IgD-negative memory B cell (primary cell): ENCODE measurements at regions not wholly inside any gene's neighbourhood (a gene's known extent, or its start where the extent isn't known, plus 50 kb on each side); places are given as distances from the start of the nearest gene placed in this dataset.
"Not testable (repeated sequence)": the region's sequence is repeated elsewhere in the genome, so short reads cannot be mapped to it uniquely, and the experiment has no call there.

ENCODE experiments used
- H3K27ac Mint-ChIP-seq, 3 donors: one replicate each; pipeline ENCODE4 v1.8.0; 2020 to 2022; ENCODE audit warnings: mild to moderate bottlenecking in 3 of 3, mixed read lengths in 3 of 3, moderate library complexity in 1 of 3
- H3K27me3 Mint-ChIP-seq: one replicate; pipeline ENCODE4 v1.8.0; 2021; ENCODE audit warnings: mixed read lengths
- H3K36me3 Mint-ChIP-seq: one replicate; pipeline ENCODE4 v1.8.0; 2020; ENCODE audit warnings: mild to moderate bottlenecking, mixed read lengths
- H3K4me1 Mint-ChIP-seq, 3 donors: one replicate each; pipeline ENCODE4 v1.8.0; 2020 to 2022; ENCODE audit warnings: mixed read lengths in 3 of 3, mild to moderate bottlenecking in 1 of 3
- H3K4me3 Mint-ChIP-seq, 4 donors: one replicate each; pipeline ENCODE4 v1.8.0; 2020 to 2022; ENCODE audit warnings: mild to moderate bottlenecking in 4 of 4, mixed read lengths in 4 of 4, moderate library complexity in 3 of 4
- H3K9me3 Mint-ChIP-seq, 3 donors: one replicate each; pipeline ENCODE4 v1.8.0; 2020 to 2021; ENCODE audit warnings: mixed read lengths in 3 of 3, mild to moderate bottlenecking in 1 of 3

DNA sequence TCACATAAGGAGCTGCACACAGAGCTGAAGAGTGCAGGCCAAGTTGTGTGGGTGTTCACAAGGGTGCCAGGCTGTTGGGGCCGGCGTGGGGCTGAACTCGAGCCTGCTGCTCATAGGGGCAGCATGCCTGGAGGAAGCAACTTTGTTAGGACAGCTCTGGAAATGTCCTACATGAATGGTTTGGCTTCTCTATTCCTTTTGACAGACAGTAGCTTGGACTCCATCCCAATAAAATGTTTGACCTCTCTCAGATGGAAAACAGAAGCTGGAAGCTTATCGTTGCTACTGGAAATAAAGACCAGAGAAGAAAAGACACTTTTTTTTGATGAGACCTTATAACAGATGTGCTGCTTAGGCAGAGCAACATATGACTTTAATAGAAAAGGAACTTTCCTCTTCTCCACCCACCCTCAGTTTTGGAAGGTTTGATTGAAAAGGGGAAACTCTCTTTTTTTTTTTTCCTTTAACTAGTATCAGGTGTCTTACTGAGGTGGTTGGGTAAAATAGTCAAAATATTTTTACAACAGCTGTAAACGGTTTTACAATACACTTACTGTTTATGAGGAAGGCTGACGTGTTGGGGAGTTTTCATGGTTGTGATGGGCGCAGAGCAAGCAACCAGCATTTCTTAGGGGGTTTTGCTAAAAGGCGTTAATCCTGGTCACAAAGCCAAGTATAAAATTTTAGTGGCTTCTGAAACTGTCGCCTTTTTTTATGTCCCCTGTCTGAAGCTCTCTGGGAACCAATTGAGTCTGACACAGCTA lies 80.7 kb upstream of the EEF1E1 start:
- Mint-ChIP-seq H3K9me3 (no peaks in the 10 kb centered on the region), H3K36me3 (no peaks in the 10 kb centered on the region), H3K27me3 (peaks cover 9% of the 10 kb centered on the region), H3K4me3 (no peak overlapping the region), H3K27ac (no peak overlapping the region), H3K4me1 (no peaks in the 10 kb centered on the region)

DNA sequence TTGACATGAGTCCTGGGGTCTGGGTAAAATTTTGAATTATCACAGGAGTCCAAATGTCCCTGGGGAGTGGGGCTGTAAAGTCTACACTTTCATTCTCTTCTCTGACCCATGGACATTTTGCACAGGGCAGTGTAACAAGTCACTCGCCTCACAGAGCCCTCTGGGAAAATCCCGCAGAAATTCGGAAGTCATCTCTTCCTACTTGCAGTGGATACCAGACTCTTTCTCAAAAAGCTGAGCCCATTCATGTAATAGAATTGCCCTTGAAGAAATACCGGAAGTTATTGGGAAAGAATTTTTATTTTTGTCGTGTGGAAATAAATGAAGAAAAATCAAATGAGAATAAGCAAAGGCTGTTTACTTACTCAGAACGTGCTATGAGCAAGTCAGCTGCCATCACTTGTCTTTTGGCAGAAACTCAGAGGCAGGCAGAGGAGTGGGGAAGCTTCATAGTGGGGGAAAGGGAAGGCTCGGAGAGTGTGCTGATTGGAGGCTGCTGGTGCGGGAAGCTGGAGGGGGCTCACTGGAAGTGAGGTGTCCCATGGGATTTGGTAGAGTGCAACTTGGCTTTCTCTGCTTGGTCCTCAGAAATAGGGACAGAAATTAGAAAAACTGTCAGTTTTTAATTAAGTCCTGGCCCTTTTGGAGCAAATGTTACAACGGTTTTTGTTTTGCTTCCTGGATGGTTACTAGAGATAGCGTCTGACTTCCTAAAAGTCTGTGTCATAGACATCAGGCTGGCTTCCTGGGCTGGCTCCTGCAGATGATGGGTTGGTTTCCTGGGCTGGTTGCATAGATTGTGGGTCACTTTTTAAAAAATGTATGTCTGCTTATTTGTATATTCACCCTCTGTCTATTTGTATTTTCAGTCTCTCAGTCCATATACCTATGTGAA lies 79.8 kb upstream of the EEF1E1 start:
- H3K4me3 Mint-ChIP-seq, result no peak overlapping the region
- no peaks in the 10 kb centered on the region for H3K4me1 Mint-ChIP-seq
- no peaks in the 10 kb centered on the region for H3K36me3 Mint-ChIP-seq
- no peak overlapping the region for H3K27ac Mint-ChIP-seq
- peaks cover 9% of the 10 kb centered on the region for H3K27me3 Mint-ChIP-seq
- no peaks in the 10 kb centered on the region for H3K9me3 Mint-ChIP-seq

GRCh38 chr6:8181160-8181881 lies 79.0 kb upstream of the EEF1E1 start:
- H3K36me3 Mint-ChIP-seq, result peaks cover under 1% of the 10 kb centered on the region
- peaks cover 9% of the 10 kb centered on the region for H3K27me3 Mint-ChIP-seq
- no peak overlapping the region for H3K4me3 Mint-ChIP-seq
- no peaks in the 10 kb centered on the region for H3K4me1 Mint-ChIP-seq
- H3K9me3 Mint-ChIP-seq, result no peaks in the 10 kb centered on the region
- H3K27ac Mint-ChIP-seq, result no peak overlapping the region

DNA sequence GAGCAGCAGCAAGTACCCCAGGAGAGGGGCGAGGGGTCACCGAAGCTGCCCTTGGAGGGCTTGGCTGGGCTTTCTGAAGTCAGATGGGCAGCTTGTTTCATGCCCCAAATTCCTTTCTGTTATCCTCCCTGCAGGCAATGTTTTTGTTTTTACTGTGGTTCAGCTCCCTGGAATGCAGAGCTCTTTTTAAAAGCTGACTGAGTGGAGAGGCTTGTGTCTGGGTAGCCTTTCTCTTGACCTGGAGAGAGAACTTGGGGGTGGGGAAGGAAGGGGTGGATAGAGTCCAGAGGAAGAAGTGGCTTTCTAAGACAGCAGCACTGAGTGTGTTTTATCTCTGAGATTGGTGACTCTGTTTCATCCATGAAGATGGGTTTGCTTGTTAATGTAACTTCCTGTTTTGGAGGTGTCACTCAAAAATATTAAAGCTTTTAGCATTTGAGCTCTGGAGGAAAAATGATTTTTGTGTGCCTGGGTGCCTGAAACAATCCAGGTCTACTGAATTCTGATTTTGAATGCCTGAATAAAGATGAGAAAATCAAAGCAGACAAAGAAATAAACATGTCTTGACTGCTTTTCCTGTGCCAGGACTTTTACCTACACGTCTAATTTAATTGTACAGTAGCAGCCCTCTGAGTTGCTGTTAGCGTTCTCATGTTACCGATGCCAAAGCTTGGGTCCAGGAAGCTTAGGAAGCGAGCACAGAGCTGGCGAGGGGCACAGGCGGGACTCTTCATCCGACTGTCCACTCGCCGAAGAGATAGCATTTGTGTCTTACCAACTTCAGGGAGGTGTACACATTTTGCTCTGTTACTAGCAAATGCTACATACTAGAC lies 78.2 kb upstream of the EEF1E1 start:
- Mint-ChIP-seq H3K4me1 (no peaks in the 10 kb centered on the region), H3K4me3 (no peak overlapping the region), H3K9me3 (no peaks in the 10 kb centered on the region), H3K27ac (no peak overlapping the region), H3K36me3 (peaks cover 2% of the 10 kb centered on the region), H3K27me3 (peaks cover 7% of the 10 kb centered on the region)

DNA sequence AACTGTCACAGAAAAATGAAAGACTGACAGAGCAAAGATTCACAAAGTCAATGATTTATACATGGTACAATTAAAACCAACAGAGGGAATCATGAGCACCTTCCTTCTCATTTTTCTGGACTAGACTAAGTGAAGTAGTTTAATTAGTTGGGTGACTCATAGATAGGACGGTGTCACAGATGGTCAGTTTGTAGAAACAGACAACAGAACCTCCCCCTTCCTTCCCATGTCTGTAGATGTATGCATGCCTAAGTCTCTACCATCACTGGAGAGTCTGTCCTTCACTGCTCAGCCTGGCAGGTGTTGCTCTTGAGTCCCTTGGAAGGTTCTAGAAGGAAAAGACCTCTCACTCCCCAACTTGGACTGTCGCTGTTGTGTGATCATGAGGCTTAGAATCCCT lies 75.4 kb upstream of the EEF1E1 start:
- no peak overlapping the region for H3K4me3 Mint-ChIP-seq
- H3K9me3 Mint-ChIP-seq, result peaks cover 0 to 3% (median 0%) of the 10 kb centered on the region in 3 donors
- no peaks in the 10 kb centered on the region for H3K4me1 Mint-ChIP-seq
- no peak overlapping the region for H3K27ac Mint-ChIP-seq
- peaks cover 2% of the 10 kb centered on the region for H3K36me3 Mint-ChIP-seq
- peaks cover 9% of the 10 kb centered on the region for H3K27me3 Mint-ChIP-seq

GRCh38 chr6:8175046-8175777 lies 72.9 kb upstream of the EEF1E1 start:
- peaks cover 2% of the 10 kb centered on the region for H3K36me3 Mint-ChIP-seq
- no peak overlapping the region for H3K27ac Mint-ChIP-seq
- peaks cover 6% of the 10 kb centered on the region for H3K27me3 Mint-ChIP-seq
- H3K9me3 Mint-ChIP-seq, result peaks cover 0 to 3% (median 0%) of the 10 kb centered on the region in 3 donors
- no peak overlapping the region for H3K4me3 Mint-ChIP-seq
- no peaks in the 10 kb centered on the region for H3K4me1 Mint-ChIP-seq

DNA sequence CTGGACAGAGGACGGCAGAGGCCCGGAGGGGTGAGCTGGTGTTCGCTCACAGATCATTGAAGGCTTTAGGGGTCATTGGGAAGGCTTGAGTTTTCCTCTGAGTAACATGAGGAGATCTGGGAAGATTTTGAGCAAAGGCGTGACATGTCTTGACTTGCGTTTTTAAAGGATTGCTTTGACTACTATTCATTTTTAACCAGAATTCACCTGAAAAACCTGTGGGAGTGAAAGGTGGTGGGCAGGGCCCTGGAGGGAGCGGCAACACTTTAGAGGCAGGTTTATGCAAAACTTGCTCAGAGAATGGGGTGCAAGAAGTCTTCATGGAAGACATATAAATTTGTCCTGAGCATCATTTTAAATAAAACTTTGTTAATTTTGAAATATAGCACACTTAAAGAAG lies 72.2 kb upstream of the EEF1E1 start:
- Mint-ChIP-seq H3K9me3 (peaks cover 0 to 3% (median 0%) of the 10 kb centered on the region in 3 donors), H3K27ac (no peak overlapping the region), H3K27me3 (peaks cover 5% of the 10 kb centered on the region), H3K36me3 (peaks cover 2% of the 10 kb centered on the region), H3K4me3 (no peak overlapping the region), H3K4me1 (no peaks in the 10 kb centered on the region)

DNA sequence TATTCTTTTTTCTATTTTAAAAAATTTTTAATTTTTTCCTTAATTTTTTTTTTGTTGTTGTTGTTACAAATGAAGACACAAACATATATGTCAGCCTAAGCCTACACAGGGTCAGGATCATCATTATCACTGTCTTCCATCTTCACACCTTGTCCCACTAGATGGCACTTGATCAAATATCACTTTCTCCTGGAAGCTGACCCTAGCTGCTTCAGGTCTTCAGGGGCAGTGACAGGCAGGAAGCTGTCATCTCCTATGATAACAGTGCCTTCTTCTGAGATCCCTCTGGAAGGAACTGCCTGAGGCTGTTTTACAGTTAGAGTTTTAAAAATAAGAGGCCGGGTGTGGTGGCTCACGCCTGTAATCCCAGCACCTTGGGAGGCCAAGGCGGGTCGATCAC lies 70.2 kb upstream of the EEF1E1 start:
- Mint-ChIP-seq H3K36me3 (peaks cover 2% of the 10 kb centered on the region), H3K4me1 (no peaks in the 10 kb centered on the region), H3K27me3 (peaks cover 5% of the 10 kb centered on the region), H3K4me3 (no peak overlapping the region), H3K27ac (no peak overlapping the region), H3K9me3 (peaks cover 0 to 3% (median 0%) of the 10 kb centered on the region in 3 donors)

- H3K36me3 Mint-ChIP-seq, result no peaks in the 10 kb centered on the region
- no peaks in the 10 kb centered on the region for H3K4me1 Mint-ChIP-seq
- no peak overlapping the region for H3K4me3 Mint-ChIP-seq
- no peak overlapping the region for H3K27ac Mint-ChIP-seq
- peaks cover 0 to 3% (median 0%) of the 10 kb centered on the region in 3 donors for H3K9me3 Mint-ChIP-seq
- H3K27me3 Mint-ChIP-seq, result peaks cover 5% of the 10 kb centered on the region
Measured at GRCh38 chr6:8170754-8171153, 68.4 kb upstream of the EEF1E1 start.

- Mint-ChIP-seq H3K36me3 (no peaks in the 10 kb centered on the region), H3K27ac (no peak overlapping the region)
Measured at GRCh38 chr6:8170245-8170644, 67.9 kb upstream of the EEF1E1 start.

GRCh38 chr6:8166156-8166555 lies 63.8 kb upstream of the EEF1E1 start:
- H3K9me3 Mint-ChIP-seq, result peaks cover 0 to 3% (median 0%) of the 10 kb centered on the region in 3 donors
- H3K4me1 Mint-ChIP-seq, result no peaks in the 10 kb centered on the region
- no peak overlapping the region for H3K27ac Mint-ChIP-seq
- H3K4me3 Mint-ChIP-seq, result no peak overlapping the region
- peaks cover 4% of the 10 kb centered on the region for H3K27me3 Mint-ChIP-seq
- peaks cover 4% of the 10 kb centered on the region for H3K36me3 Mint-ChIP-seq

More at GRCh38 chr6:8170245-8170644, 67.9 kb upstream of the EEF1E1 start:
- Mint-ChIP-seq H3K4me3 (no peak overlapping the region), H3K4me1 (no peaks in the 10 kb centered on the region), H3K9me3 (peaks cover 0 to 4% (median 0%) of the 10 kb centered on the region in 3 donors), H3K27me3 (peaks cover 6% of the 10 kb centered on the region)

- not testable (repeated sequence) for H3K27ac Mint-ChIP-seq, H3K4me3 Mint-ChIP-seq
Measured at GRCh38 chr6:8165008-8165407, 62.7 kb upstream of the EEF1E1 start.

DNA sequence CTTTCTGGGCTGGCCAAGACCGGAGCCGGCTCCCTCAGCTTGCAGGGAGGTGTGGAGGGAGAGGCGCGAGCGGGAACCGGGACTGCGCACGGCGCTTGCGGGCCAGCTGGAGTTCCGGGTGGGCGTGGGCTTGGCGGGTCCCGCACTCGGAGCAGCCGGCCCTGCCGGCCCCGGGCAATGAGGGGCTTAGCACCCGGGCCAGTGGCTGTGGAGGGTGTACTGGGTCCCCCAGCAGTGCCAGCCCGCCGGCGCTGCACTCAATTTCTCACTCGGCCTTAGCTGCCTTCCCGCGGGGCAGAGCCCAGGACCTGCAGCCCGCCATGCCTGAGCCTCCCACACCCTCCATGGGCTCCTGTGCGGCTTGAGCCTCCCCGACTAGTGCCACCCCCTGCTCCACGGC lies 61.9 kb upstream of the EEF1E1 start:
- not testable (repeated sequence) for H3K36me3 Mint-ChIP-seq, H3K9me3 Mint-ChIP-seq, H3K4me3 Mint-ChIP-seq

More at GRCh38 chr6:8165008-8165407, 62.7 kb upstream of the EEF1E1 start:
- not testable (repeated sequence) for H3K27me3 Mint-ChIP-seq, H3K36me3 Mint-ChIP-seq, H3K4me1 Mint-ChIP-seq, H3K9me3 Mint-ChIP-seq

DNA sequence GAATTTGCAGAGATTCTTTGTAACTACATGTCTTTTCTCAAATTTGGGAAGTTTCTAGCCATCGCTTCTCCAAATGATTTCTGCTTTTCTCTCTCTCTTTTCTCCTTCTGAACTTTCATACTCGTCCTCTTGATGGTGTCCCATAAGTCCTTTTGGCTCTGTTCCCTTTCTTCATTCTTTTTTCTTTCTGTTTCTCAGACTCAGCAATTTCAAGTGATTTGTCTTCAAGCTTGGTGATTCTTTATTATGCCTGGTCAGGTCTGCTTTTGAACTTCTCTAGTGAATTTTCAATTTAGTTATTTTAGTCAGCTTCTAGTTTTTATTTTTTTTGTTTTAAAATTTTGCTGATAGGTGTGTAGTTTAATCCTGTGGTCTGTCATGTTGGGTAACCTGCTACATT lies 57.6 kb upstream of the EEF1E1 start:
- no peak overlapping the region for H3K27ac Mint-ChIP-seq
- H3K36me3 Mint-ChIP-seq, result peaks cover 4% of the 10 kb centered on the region
- peaks cover 0 to 3% (median 0%) of the 10 kb centered on the region in 3 donors for H3K9me3 Mint-ChIP-seq
- H3K27me3 Mint-ChIP-seq, result peaks cover 4% of the 10 kb centered on the region
- no peak overlapping the region for H3K4me3 Mint-ChIP-seq
- no peaks in the 10 kb centered on the region for H3K4me1 Mint-ChIP-seq

More for the DNA sequence above, 61.9 kb upstream of the EEF1E1 start:
- not testable (repeated sequence) for H3K4me1 Mint-ChIP-seq, H3K27me3 Mint-ChIP-seq, H3K27ac Mint-ChIP-seq
